COLO829 (cell line): ENCODE measurements at regions not wholly inside any gene's neighbourhood (a gene's known extent, or its start where the extent isn't known, plus 50 kb on each side); places are given as distances from the start of the nearest gene placed in this dataset.
"Not testable (repeated sequence)": the region's sequence is repeated elsewhere in the genome, so short reads cannot be mapped to it uniquely, and the experiment has no call there.

Experiments
- DNase-seq: peaks from one replicate; pipeline ENCODE4 v3.0.0; 2012; ENCODE audit warnings: low spot score

DNA sequence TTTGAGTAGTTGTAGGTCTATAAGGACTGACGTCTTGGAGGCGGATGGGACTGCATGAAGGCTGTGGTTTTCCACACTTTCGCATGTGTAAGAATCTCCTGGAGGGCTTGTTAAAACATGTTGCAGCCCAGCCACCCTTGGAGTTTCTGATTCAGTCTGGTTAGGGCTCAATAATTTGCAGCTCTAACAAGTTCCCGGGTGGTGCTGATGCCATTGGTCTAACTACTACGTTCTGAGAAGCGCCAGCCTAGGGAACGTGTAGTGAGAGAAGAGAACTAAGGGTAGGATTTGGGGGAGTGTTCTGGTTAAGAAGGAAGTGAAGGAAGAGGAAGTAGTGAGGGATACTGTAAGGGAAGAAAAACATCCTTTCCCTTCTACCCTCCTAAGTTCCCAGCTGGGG is 138.9 kb downstream of the LARP7 start:
- DNase-seq = no peak

DNA sequence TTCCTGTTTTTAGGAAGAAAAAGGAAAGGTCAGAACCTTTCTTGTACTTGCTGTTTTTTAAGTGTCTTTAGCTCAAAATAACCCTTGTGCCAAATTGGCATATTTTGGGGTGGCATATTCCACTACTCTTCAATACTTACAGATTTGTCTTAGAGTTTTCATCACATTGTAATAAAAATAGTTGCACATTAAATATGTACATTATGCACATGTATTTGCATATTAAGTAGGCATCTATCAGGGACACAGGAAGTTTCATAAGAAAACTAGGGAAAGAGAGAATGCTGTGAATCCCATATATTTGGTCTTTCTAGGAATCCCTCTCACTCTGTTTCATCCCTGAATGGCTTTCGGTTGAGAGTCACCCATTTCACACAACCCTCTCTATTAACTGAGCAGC is 139.6 kb downstream of the LARP7 start:
- no peak for DNase-seq

DNA sequence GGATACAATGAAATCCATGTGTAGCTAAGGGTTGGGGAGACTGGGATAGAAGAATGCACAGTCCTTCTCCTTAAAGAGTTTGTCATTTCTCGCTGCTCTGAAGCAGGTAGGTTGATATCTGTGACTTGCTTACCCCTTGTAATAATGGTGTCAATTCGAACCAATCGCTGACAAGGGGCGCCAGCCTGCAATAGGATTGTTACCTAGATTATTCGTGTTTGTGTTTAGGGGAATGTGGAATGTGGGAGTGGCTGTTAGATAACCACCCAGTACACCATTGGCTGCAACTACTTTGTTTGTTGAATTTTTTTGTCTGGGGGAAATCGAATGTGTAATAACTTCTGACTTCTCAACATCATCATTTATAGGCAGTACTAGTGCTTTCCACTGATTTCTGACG is 141.6 kb downstream of the LARP7 start:
- no peak for DNase-seq

DNA sequence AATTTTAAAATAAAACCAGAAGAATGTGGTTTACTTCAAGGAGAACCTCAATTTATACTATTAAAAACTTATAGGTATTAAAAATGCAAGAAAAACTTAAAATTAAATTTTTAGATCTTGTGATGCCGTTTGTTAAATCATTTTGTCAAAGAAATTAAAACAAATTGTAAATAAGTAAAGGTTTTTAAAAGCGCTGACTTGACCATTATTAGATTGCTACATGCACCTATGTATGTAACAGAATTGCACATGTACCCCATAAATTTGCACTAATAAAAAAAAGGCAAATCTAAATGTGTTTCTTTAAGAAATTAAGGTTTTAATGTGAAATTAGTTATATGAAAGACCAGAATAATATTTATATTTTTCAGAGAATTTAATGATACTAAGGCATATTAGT is 156.1 kb downstream of the LARP7 start:
- DNase-seq = no peak

DNA sequence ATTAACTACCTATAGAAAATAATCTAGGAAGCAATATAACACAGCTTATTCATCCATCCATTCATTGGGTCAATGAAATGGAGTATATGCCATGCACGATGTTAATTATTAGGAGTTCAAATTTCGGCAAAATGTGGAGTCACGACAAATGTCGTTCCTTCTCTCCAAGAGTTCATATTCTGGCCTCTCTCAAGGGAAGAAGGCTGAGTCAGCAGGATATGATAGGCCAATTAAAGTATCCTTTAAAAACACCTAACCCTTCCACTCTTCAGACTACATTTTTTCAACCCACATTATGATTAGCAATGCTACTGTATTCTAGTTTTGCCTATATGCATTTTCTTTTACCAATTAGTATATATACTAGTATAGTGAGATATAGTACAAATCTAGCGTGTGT is 163.1 kb downstream of the LARP7 start:
- no peak for DNase-seq

DNA sequence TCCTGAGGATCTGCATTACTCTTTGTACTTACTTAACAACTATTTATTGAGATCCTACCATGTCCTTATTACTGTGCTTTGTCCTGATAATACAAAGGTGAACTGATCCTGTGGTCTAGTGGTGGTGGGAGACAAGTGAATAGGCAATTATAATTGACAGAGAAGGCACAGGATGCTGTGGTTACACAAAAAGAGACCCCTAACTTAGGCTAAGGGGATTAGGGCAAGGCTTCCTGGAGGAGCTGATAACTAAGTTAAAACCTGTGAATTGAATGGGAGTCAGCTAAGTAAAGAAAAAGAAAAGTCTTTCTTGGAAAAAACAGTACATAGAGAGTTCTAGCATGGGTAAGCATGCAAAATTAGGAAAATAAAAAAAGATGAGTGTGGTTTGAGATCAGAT is 164.4 kb downstream of the LARP7 start:
- no peak for DNase-seq

DNA sequence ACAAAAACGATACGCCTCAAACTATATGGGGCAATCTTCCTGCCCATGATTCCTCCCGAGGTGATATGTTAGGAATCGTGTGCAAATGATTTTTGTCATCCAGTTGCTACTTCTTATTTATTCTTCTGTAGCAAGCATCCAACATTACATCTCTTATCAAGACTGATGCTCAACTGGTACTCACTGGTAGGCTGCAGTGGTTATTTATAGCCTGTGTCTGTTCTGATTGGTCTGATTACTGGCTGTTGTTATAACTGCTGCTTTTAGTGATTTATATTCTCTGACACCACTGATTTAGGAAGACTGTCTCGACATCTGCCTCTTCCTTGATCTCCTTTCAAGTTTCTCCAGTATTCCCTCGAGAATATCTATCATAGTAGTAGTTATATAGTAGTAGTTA is 165.8 kb downstream of the LARP7 start:
- DNase-seq = no peak

DNA sequence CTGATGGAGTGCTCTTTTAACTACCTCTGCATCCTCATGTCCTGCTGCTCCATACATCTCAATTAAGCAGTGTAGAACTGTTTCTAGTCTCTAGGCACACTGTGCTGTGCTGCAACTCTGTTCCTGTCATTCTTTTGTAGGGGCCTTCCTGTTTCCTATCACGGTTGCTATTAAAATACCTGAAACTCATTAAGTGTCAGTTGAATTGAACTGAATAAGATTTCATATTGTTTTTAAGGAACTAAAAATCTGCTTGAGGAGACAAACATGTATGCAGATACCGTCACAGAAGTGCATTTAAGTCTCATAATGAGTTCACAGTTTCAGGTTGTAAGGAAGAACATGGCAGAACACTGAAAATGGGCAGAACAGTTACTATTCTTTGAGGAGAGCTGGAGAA is 170.1 kb downstream of the LARP7 start:
- no peak for DNase-seq

DNA sequence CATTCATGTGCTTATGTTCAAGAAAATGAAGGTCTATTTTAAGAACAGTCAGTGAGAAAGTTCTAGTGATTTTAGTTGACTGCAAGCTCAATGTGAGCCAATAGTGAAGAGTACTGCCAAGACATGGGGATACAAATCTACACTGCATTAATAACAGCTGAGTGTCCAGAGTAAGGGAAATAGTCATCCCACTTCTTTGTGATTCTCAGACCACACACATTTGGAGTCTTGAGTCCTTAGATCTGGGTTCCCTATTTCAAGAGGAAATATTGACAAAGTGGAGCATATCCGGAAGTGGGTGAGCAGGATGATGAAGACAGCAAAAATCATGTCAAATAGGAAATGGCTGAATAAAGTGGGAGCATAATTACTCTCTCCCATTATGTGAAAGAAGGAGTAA is 171.1 kb downstream of the LARP7 start:
- DNase-seq = no peak

DNA sequence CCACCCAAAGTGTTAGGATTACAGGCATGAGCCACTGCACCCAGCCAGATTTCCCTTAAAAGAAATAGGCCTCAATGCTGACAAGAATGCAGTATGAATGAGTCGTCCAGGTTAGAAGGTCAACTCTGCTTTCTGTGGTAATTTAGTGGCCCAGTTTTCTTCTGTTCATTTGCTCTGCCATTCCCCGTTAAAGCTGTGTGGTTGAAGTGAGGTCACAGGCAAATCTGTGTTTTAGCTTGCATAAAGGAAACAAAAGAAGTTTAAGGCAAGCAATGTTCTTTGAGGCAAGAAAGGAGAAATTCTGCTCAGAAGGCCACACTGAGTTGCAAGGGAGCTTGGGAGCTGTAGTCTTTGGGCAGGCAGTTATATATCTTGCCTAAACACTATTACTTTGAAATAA is 176.8 kb downstream of the LARP7 start:
- DNase-seq = no peak

DNA sequence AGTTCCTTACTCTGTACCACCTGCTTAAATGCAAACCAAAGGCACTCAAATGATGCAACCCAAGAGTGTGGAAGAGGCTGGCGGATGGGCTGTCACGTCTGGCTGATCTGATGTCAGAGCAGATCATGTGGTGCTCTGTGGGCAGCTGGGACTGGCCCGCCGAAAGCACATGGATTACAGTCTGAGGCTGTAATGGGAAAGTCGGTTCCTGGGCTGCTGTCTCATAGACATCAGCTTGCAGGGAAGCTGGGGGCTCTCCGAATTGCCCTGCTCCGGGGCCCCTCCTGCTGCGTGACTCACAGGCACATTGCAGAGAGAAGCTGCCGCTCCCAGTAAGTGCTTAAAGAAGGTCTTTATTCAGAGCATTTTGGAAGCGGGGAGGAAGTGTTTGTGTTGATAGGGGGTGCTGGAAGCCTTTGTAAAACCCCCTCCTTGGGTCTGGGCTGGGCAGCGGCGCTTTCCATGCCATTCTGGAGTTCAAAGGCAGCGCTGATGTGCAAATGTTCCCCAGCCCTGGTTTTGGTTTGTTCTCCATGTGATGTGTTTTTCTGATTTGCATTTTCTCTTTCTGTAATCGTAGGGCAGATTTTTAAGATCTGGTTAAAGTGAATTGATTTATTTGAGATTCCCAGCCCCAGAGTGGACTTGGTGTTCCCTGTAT is 181.1 kb downstream of the LARP7 start:
- DNase-seq = peak; percentile 97

DNA sequence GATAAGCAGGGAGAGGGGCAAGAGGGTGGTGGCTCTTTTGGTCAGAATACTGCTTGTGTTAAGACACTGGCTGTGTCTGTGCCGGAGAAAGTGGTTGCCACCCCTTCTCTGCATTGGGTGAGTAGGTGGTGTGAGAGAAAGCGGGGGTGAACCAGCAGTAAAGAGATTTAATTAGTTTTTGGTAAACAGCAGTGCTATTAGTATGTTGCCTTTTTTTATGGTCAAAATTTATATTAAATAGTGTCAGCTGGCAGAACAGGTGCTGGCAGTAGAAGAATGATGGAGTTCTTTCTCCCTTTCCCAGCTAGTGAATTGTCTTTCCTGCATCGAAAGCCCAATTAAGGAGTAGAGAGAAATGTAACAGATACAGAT is 181.6 kb downstream of the LARP7 start:
- DNase-seq = peak; percentile 45

DNA sequence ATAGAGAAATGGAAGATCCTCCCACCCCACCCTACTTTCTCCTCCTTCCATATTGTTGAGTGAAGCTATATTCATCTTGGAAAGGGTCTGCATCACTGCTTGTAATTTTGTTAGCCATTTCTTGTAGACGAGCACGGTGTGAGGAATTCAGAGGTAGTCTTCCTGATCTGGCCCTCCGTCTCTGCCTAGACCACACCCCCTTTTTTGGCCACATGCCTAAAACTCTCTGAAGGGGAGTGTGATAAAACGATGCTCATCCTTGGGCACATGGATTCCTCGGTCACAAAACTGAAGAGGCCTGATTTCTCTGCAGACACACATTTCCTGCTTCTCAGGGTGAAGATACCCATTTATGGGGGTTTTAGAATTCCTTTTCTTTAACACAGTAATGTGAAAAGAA is 182.8 kb downstream of the LARP7 start:
- no peak for DNase-seq

DNA sequence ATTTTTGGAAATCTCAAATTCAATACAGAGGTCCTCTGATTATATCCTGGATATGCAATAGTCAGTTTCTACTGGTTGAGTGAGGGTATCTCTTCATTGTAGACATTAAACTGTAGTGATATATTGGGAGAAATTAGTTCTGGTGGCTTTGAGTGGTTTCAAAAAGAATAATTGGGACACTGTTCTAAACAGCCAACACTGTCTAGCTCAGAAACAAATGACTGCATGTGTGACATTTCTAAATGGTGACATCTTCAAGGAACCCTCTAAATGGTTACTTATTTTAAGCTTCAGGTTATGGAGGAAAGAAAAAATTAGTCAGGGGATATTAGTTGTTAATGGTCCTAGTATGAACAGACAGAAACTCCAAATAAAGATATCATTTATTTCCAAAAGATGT is 186.2 kb downstream of the LARP7 start:
- no peak for DNase-seq

DNA sequence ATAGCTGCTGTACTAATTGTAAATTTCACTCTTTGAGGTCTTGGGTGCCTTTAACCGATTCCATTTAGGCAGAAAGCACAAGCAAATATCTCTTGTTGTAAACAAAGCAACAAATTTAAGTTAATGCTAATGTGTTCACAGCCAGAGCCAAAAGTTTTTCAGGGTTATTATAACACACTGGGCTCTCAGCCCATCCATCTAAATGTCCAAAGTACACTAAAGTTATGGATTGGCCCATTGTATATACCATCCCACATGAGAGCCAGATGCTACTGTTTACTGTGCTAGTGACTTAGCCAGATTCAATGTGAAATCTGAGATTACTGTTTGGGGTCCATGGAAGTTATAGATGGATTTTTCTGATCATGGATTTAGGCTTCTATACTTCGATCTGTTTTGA is 186.7 kb downstream of the LARP7 start:
- DNase-seq = no peak

DNA sequence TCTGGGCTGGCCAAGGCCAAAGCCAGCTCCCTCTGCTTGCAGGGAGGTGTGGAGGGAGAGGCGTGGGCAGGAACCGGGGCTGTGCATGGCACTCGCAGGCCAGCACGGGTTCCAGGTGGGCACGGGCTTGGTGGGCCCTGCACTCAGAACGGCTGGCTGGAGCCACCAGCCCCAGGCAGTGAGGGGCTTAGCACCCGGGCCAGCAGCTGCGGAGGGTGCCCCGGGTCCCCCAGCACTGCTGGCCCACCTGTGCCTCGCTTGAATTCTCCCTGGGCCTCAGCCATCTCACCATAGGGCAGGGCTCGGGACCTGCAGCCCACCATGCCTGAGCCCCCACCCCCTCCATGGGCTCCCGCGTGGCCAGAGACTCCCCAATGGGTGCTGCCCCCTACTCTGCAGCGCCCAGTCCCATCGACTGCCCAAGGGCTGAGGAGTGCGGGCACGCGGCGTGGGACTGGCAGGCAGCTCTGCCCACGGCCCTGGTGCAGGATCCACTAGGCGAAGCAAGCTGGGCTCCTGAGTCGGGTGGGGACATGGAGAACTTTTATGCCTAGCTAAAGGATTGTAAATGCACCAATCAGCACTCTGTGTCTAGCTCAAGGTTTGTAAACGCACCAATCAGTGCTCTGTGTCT is 193.9 kb downstream of the LARP7 start:
- DNase-seq = no peak

DNA sequence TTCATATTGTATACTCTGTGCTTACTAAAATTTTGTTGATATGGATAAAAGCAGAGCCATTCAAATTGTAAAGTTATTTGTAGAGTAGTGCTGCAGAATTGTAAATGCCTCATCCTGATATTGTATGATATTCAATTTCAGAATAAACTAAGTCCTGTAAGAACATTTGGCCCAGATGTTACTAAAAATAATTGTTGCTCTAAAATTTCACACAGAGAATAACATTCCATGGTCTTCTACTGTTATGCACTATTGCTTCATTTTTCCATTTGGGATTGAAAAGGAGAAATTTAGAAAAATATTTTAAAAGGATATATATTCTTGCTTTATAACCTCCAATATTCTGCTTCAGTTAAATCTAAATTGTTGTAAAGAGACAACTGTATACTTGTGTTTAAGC is 195.6 kb downstream of the LARP7 start:
- no peak for DNase-seq

DNA sequence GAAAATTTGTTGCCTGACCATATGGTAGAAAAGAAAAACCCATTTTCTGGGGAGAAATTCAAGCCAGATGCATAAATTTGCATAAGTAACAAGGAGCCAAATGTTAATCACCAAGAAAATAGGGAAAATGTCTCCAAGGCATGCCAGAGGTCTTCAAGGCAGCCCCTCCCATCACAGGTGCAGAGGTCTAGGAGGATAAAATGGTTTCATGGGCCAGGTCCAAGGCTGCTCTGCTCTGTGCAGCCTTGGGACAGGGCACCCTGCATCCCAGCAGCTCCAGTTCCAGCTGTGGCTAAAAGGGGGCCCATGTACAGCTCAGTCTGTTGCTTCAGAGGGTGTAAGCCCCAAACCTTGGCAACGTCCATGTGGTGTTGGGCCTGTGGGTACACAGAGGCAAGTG is 200.0 kb downstream of the LARP7 start:
- DNase-seq = no peak

DNA sequence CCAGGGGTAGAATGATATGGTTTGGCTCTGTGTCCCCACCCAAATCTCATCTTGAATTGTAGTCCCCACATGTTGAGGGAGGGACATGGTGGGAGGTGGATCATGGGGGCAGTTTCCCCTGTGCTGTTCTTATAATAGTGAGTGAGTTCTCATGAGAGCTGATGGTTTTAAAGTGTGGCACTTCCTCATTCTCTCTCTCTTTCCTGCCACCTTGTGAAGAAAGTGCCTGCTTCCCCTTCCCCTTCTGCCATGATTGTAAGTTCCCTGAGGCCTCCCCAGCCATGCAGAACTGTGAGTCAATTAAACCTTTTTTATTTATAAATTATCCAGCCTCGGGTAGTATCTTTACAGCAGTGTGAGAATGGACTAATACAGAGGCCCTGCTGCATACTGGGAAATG is 201.1 kb downstream of the LARP7 start:
- DNase-seq = not testable (repeated sequence)

DNA sequence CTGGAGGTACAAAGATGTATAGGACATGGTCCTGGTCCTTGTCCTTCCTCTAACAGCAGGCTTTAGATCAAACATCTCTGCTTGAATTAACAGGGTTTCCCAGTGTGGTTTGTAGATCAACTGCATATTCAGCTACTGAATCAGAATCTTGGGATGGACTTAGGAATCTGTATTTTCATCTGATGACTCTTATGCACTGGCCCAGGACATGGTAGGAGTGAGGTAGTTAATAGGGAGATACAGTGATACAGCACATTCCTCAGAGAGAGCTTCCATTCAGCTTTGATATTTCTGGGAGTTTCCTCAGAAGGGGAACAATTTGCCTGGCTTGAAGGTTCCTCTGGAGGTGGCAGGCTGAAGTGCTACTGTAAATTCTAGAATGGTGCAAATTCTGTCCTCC is 203.1 kb downstream of the LARP7 start:
- no peak for DNase-seq

DNA sequence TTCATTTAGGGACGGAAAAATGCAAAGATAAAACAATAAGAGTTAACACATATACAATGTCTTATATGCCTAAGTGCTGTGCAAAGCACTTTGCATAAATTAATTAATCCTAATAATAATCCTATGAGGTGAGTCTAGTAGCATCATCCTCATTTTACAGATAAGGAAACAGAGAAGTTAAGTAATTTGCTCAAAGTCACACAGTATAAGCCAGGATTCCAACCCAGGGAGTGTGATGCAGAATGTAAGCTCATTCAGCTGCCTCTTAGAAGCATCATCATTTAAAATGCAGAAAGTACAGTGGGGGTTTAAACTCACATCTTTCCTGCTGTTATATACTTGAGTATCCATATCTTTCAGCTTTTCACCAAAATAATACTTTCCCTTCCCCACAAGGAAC is 203.7 kb downstream of the LARP7 start:
- DNase-seq = no peak

DNA sequence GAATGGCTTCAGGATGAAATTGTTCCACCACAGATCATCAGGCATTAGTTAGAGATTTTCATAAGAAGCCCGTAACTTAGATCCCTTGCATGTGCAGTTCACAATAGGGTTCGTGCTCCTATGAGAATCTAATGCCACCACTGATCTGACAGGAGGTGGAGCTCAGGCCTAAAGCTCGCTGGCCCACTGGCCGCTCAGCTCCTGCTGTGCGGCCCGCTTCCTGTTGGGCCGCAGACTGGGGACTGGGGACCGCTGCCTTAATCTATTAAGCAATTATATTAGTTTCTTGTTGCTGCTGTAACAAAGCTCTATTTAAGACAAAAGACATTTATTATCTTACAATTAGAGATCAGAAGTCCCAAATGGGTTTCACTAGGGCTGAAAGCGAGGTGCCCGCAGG is 205.6 kb downstream of the LARP7 start:
- DNase-seq = no peak

DNA sequence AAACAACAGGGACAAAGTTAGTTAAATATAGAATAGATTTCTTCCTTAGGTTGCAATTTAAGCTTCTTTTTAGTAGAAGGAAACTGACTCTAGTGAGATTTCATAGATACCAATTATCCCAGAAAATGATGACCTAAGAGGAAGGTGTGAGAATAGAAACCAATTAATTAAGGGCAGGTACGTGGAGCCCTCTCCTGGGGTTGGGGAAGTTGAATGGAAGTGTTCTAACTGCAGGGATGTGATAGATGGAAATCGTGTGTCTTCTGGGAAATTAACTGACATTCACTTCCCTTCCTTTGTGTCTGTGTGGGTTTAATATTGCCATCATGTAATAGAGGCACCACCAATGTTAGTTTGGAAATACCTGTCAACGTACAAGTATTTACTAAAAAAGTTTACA is 204.1 kb upstream of the ANK2 start:
- no peak for DNase-seq

DNA sequence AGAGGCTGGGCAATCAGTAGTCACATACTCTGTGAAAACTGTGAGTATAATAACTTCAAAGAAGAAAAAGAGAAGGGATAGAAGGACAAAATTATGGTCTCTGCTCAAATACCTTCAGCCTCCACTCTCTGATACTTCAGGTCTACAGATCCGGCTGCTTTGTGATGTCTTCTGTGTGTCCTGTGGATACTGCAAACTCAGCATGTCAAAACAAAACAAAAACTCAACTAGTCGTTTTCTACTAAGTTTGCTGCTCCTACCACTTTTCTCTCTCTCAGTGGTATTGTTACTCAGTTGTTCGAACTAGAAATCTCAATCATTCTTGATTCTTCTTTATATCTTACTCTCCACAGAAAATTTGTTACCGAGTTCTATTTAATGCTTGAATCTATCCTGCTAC is 202.4 kb upstream of the ANK2 start:
- no peak for DNase-seq

DNA sequence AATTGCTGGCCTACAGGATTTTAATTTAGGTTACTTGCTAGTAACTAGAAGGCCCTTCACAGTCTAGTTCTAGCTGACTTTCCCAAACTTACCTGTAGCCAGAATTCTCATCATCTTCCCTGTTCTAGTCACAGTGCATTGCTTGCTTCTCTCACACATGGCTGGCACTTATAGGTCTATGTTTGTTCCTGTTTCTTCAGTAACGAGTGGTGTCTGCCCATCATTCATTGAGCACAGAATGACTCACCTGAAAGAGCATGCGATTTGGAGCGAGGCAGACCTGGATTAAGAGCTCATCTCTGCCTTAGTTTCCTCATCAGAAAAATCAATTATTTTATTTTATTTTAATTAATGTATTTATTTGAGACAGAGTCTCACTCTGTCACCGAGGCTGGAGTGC is 201.7 kb upstream of the ANK2 start:
- DNase-seq = no peak
